Breast epithelium (tissue), 4 donors: ENCODE measurements at regions not wholly inside any gene's neighbourhood (a gene's known extent, or its start where the extent isn't known, plus 50 kb on each side); places are given as distances from the start of the nearest gene placed in this dataset.

Experiments
- DNase-seq, 2 donors: peaks; one replicate each; pipeline ENCODE4 v3.0.0-alpha.2; 2019; ENCODE audit warnings: low spot score in 2 of 2
- H3K27ac ChIP-seq, 2 donors: fragments of 200-600 bp; sonication (generic) in 1 of 2; one replicate each; pipeline ENCODE4 v1.5.1; 2016 to 2019; ENCODE audit warnings: mild to moderate bottlenecking in 1 of 2
- H3K27me3 ChIP-seq, 2 donors: fragments of 200-600 bp; sonication (generic) in 1 of 2; one replicate each; pipeline versions ENCODE4 v1.5.1 to v1.6.0; 2017 to 2019; ENCODE audit warnings: control low read depth in 1 of 2, mild to moderate bottlenecking in 1 of 2
- H3K36me3 ChIP-seq: fragments of 200-600 bp; one replicate; pipeline ENCODE4 v1.5.1; 2019
- H3K4me1 ChIP-seq, 2 donors: fragments of 200-600 bp; sonication (generic); one replicate each; pipeline ENCODE4 v1.5.1; 2016 to 2019; ENCODE audit warnings: control low read depth in 1 of 2
- H3K4me3 ChIP-seq, 3 donors: fragments of 200-600 bp; sonication (generic); 1 replicate in 2 of 3; 2 replicates in 1 of 3; pipeline ENCODE4 v1.5.1; 2016 to 2019; ENCODE audit warnings: mild to moderate bottlenecking in 3 of 3, moderate library complexity in 2 of 3
- H3K9me3 ChIP-seq, 2 donors: fragments of 200-600 bp; sonication (generic) in 1 of 2; one replicate each; pipeline ENCODE4 v1.5.1; 2016 to 2019; ENCODE audit warnings: control low read depth in 1 of 2
- CTCF ChIP-seq, 3 donors: fragments of 450-650 bp; IDR thresholded peaks; one replicate each; pipeline ENCODE4 v1.5.1; 2016 to 2017; ENCODE audit warnings: antibody characterized with exemption in 3 of 3, mild to moderate bottlenecking in 3 of 3, moderate library complexity in 3 of 3
- POLR2A ChIP-seq: fragments of 450-650 bp; IDR thresholded peaks from one replicate; pipeline ENCODE4 v1.6.1; 2016; ENCODE audit warnings: antibody characterized with exemption, mild to moderate bottlenecking, moderate library complexity
- POLR2AphosphoS5 ChIP-seq, 3 donors: sonication (generic); formaldehyde crosslinking; IDR thresholded peaks; one replicate each; pipeline ENCODE4 v1.6.1; 2017; ENCODE audit warnings: antibody characterized with exemption in 3 of 3
- intact Hi-C: fragments of 100-400 bp; cut with DNase I; formaldehyde crosslinking; loops from one replicate; pipeline ENCODE4 v1.15.1; 2023; ENCODE audit warnings: low total_unique reads

DNA sequence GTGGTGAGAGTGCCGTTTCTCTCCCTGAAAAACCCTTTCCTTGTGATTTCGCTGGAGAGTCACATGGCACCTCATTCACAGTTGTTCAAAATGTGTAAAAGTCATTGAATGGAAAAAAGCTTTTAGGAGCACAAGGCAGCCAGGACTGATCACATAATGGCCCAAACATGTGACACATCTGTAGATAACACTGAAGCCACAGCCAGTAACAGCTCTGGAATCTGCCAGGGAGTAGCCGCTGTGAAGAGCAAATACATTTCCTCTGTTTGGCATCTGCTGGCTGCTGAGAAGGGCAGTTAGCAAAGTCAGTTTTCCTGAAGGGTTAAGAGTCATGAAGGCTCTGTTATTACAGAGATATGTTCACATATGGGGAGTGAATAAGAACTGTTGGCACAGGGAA lies 271.8 kb downstream of the NNT start:
- intact Hi-C loops: no loop called here
- DNase-seq: no peak

GRCh38 chr5:43873791-43874190 lies 270.8 kb downstream of the NNT start:
- H3K4me3 ChIP-seq: no peak overlapping the region
- no peak overlapping the region for H3K27ac ChIP-seq
- H3K9me3 ChIP-seq: no peaks in the 10 kb centered on the region
- H3K36me3 ChIP-seq: no peaks in the 10 kb centered on the region
- intact Hi-C loops: no loop called here
- TF ChIP-seq CTCF (IDR thresholded peaks at IDR 0.05) (no peak), POLR2AphosphoS5 (IDR thresholded peaks at IDR 0.05) (no peak), POLR2A (no peak)
- no peak for DNase-seq
- H3K4me1 ChIP-seq: no peaks in the 10 kb centered on the region
- H3K27me3 ChIP-seq: no peaks in the 10 kb centered on the region

More for the DNA sequence above, 271.8 kb downstream of the NNT start:
- H3K4me3 ChIP-seq: no peak overlapping the region
- no peaks in the 10 kb centered on the region for H3K9me3 ChIP-seq
- H3K4me1 ChIP-seq: no peaks in the 10 kb centered on the region
- H3K27ac ChIP-seq: no peak overlapping the region
- no peak for TF ChIP-seq POLR2AphosphoS5 (IDR thresholded peaks at IDR 0.05)
- no peak for TF ChIP-seq POLR2A
- no peak for TF ChIP-seq CTCF (IDR thresholded peaks at IDR 0.05)
- H3K36me3 ChIP-seq: no peaks in the 10 kb centered on the region
- no peaks in the 10 kb centered on the region for H3K27me3 ChIP-seq

DNA sequence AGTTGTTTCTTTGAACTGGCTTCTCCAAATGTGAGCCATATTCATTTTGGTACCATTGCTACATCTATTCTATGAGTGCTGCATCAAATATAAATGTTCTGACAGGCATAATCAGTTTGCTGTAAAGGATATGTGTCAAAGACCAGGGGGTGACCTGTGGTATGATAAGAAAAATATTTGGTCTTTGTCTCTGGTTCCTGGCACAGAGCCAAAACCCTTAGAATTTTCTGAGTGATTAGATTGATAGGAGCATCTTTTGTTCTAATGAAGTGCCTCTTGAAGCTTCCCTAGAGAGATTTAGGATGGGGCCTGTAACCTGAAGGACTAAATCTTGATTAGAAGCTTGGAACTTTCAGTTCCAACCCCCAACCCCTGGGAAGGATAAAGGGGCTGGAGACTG lies 256.3 kb downstream of the NNT start:
- Histone ChIP-seq H3K36me3 (no peaks in the 10 kb centered on the region), H3K9me3 (no peaks in the 10 kb centered on the region), H3K4me1 (no peaks in the 10 kb centered on the region), H3K4me3 (no peak overlapping the region), H3K27ac (no peak overlapping the region), H3K27me3 (no peaks in the 10 kb centered on the region)
- DNase-seq: no peak
- intact Hi-C loops: no loop called here
- no peak for TF ChIP-seq POLR2AphosphoS5 (IDR thresholded peaks at IDR 0.05)
- no peak for TF ChIP-seq CTCF (IDR thresholded peaks at IDR 0.05)
- TF ChIP-seq POLR2A: no peak

- Histone ChIP-seq H3K27me3 (no peaks in the 10 kb centered on the region), H3K4me1 (no peaks in the 10 kb centered on the region), H3K36me3 (no peaks in the 10 kb centered on the region), H3K9me3 (no peaks in the 10 kb centered on the region), H3K27ac (no peak overlapping the region), H3K4me3 (no peak overlapping the region)
- intact Hi-C loops: no loop called here
- TF ChIP-seq CTCF (IDR thresholded peaks at IDR 0.05) (no peak), POLR2AphosphoS5 (IDR thresholded peaks at IDR 0.05) (no peak), POLR2A (no peak)
- no peak for DNase-seq
These were observed 252.5 kb downstream of the NNT start for GRCh38 chr5:43855452-43855851.

- no peak for TF ChIP-seq CTCF (IDR thresholded peaks at IDR 0.05)
- no peak for TF ChIP-seq POLR2A
- TF ChIP-seq POLR2AphosphoS5 (IDR thresholded peaks at IDR 0.05): no peak
- H3K4me3 ChIP-seq: no peak overlapping the region
- intact Hi-C loops: no loop called here
- H3K27me3 ChIP-seq: no peaks in the 10 kb centered on the region
- H3K36me3 ChIP-seq: no peaks in the 10 kb centered on the region
- no peak overlapping the region for H3K27ac ChIP-seq
- DNase-seq: no peak
- H3K9me3 ChIP-seq: no peaks in the 10 kb centered on the region
- H3K4me1 ChIP-seq: no peaks in the 10 kb centered on the region
These were observed 251.8 kb downstream of the NNT start for GRCh38 chr5:43854697-43855292.
